ENCODE measurements at regions not wholly inside any gene's neighbourhood (a gene's known extent, or its start where the extent isn't known, plus 50 kb on each side); places are given as distances from the start of the nearest gene placed in this dataset.

GRCh38 chr5:60403343-60404006 lies 296.5 kb downstream of the DEPDC1B start (continued):
- TF ChIP-seq, protein P1, sequence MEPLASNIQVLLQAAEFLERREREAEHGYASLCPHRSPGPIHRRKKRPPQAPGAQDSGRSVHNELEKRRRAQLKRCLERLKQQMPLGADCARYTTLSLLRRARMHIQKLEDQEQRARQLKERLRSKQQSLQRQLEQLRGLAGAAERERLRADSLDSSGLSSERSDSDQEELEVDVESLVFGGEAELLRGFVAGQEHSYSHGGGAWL (CRISPR knock-in tag; IDR thresholded peaks at IDR 0.05): no peak
- TF ChIP-seq KMT2A (CRISPR knock-in tag; IDR thresholded peaks at IDR 0.05) (peak; percentile 66; the same call in 1 of the 2 replicates), ZNF12 (CRISPR knock-in tag; IDR thresholded peaks at IDR 0.05) (0 out of 2 replicates have a peak, but pooled peaks have one; percentile 28), NR2F2 (IDR thresholded peaks at IDR 0.05; ENCODE audit: borderline replicate concordance, low read depth) (peak; percentile 41; the same call in 1 of the 2 replicates), E2F1 (CRISPR knock-in tag; IDR thresholded peaks at IDR 0.05) (0 out of 2 replicates have a peak, but pooled peaks have one; percentile 1), NR2F6 (IDR thresholded peaks at IDR 0.05) (peak; percentile 64), NR2F6 (CRISPR knock-in tag; IDR thresholded peaks at IDR 0.05) (peak; percentile 69), ZNF124 (CRISPR knock-in tag; IDR thresholded peaks at IDR 0.05) (0 out of 2 replicates have a peak, but pooled peaks have one; percentile 53), TFE3 (CRISPR knock-in tag; IDR thresholded peaks at IDR 0.05) (peak; percentile 78; the same call in 1 of the 2 replicates), SOX13 (IDR thresholded peaks at IDR 0.05) (peak; percentile 63; the same call in 1 of the 2 replicates), SOX13 (CRISPR knock-in tag; conservative IDR thresholded peaks at IDR 0.05 in 1 of 2, IDR thresholded peaks at IDR 0.05 in 1 of 2) (peak in 1 of 2 experiments; percentile 89; a peak in 2 of 4 replicates), ELF3 (CRISPR knock-in tag; IDR thresholded peaks at IDR 0.05) (peak; percentile 56; the same call in 1 of the 2 replicates), PPARG (CRISPR knock-in tag; conservative IDR thresholded peaks at IDR 0.05) (peak; percentile 68), ZNF24 (IDR thresholded peaks at IDR 0.05) (no peak), HOXA3 (CRISPR knock-in tag; IDR thresholded peaks at IDR 0.05) (peak; percentile 40; the same call in 1 of the 2 replicates), SAP130 (CRISPR knock-in tag; IDR thresholded peaks at IDR 0.05; ENCODE audit: low read depth) (peak; percentile 62), CEBPZ (IDR thresholded peaks at IDR 0.05; ENCODE audit: low read length) (no peak), ETV6 (CRISPR knock-in tag; conservative IDR thresholded peaks at IDR 0.05) (no peak), ZNF33B (CRISPR knock-in tag; IDR thresholded peaks at IDR 0.05) (no peak), RNF219 (CRISPR knock-in tag; IDR thresholded peaks at IDR 0.05) (no peak)
- TF ChIP-seq, protein P2, sequence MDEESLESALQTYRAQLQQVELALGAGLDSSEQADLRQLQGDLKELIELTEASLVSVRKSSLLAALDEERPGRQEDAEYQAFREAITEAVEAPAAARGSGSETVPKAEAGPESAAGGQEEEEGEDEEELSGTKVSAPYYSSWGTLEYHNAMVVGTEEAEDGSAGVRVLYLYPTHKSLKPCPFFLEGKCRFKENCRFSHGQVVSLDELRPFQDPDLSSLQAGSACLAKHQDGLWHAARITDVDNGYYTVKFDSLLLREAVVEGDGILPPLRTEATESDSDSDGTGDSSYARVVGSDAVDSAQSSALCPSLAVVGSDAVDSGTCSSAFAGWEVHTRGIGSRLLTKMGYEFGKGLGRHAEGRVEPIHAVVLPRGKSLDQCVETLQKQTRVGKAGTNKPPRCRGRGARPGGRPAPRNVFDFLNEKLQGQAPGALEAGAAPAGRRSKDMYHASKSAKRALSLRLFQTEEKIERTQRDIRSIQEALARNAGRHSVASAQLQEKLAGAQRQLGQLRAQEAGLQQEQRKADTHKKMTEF (CRISPR knock-in tag; IDR thresholded peaks at IDR 0.05): peak; percentile 40; the same call in 1 of the 2 replicates
